T follicular helper cell (primary cell): ENCODE measurements at regions not wholly inside any gene's neighbourhood (a gene's known extent, or its start where the extent isn't known, plus 50 kb on each side); places are given as distances from the start of the nearest gene placed in this dataset.
"Not testable (repeated sequence)": the region's sequence is repeated elsewhere in the genome, so short reads cannot be mapped to it uniquely, and the experiment has no call there.

Experiments used
- DNase-seq: peaks from one replicate; pipeline ENCODE4 v3.0.0-alpha.2; 2020; ENCODE audit warnings: low read depth

DNA sequence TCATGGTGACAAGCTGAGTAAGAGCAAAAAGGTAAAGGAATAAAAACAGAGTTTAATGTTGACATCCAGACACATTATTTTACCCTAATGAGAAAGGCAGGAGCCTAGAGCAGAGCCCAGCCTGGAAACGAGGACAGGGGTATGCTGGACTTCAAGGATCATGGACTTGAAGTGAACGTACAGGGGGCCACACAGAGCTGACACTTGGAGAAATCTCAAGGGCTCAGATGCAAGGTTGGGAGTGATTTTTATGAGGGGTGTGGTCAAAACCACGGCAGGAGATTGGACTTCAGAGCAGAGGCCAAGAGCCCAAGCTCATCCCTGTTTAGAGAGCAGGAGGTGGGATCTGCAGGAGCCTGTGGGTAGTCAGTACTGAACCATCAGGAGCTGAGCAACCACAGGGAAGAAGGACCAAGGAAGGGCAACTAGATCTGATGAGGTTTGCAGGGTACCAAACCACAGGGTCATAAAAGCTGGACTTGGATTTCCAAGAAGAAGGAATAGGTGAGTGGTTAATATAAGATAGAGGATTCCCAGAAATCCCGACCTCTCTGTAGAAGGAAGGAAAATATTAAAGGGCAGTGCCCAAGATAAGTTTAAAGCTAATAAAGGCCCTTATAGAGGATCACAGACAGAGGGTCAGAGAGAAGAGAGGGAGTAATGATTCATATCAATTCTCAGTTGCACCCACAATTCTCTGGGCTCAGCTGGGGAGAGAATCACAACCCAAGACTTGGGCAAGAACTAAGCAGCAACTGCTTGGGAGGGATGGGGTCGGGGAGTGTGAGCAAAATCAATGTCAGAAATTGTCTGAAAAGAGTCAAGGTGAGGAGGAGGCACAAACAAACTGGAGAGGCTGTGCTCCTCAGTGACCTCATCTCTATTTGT is 331.7 kb downstream of the SOX9 start:
- DNase-seq = no peak

DNA sequence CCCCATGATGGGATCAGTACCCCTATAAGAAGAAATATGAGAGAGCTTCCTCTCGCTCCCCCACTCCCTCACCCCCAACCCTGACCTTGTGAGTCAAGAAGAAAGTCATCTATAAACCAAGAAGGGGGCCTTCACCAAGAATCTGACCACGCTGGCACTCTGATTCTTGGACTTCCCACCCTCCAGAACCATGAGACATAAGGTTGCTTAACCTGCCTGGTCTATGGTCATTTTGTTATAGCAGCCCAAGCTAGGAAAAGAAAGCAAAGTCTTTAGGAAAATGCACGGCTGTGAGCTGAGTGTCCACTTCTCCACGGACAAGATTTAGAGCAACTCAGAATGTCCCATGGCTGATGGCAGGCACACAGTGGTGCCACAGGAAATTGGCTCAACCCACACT is 333.5 kb downstream of the SOX9 start:
- DNase-seq = no peak

DNA sequence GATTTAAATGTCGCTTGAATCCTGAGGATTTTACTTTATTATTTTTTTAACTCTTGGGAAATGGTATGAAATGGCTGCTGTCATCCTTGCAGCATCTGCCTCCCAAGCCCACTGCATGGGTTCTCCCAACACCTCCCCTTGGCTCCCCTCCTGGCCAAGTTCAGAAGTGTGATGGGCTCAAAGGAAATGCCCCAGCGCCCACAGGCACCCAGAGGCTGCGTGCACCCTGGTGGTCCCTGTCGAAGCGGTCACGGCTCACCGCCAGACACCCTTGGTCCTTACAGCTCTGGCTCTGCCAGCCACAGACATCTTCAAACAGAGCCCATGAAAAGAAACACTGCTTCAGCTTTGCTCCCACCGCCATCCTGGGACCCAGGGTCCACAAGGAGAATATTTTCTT is 334.7 kb downstream of the SOX9 start:
- DNase-seq = no peak

DNA sequence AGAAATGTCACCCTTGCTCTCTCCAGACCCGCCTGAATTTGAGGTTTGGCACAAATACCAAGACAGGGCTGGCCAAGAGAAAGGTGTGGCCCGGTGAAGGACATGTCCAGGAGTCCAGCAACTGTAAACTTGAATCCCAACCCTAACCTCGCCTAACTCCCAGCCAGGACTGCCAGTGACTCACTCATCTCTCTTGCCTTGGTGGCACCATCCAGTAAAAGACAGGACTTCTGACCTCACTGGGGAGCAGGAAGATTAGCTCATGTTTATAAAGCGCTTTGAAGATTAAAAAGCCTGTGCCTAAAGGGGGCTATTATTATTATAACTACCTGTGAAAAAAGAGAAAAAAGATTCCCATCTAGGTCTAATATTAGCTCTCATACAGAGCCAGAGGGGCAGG is 335.3 kb downstream of the SOX9 start:
- no peak for DNase-seq

DNA sequence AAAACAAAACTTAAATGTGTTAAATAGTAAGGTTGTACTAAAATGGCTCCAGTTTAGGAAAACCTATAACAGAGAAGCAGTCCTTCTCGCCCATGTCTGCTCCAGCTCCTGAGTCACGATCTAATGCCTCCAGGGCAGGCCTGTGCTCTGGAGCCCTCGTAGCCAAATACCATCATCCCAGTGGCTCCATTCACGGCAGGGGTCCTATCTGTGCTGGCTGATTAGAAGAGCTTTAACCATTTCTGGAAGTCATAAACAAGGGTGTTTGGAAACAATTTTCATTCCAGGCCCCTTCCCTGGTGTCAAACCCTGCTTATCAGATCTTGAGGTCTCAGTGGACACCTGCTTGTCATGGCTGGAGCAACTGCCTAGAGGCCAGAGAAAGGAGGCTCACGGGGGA is 336.9 kb downstream of the SOX9 start:
- no peak for DNase-seq

DNA sequence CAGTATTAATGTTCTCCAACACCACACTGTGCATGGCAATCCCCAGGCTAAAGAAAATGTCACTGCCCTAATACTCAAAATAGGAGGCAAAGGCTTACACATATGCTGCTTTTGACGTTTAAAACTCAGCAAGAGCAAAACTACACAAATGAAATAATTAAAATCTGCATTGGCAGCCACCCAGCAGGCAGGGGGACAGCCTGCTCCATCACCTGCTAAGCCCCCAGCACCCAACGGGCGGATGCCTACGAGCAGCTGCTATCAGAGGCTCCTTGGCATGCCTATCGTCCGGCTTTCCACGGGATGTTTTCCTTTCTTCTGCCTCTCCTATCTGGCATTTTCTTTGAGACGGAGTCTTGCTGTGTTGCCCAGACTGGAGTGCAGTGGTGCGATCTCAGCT is 337.5 kb downstream of the SOX9 start:
- DNase-seq = no peak

DNA sequence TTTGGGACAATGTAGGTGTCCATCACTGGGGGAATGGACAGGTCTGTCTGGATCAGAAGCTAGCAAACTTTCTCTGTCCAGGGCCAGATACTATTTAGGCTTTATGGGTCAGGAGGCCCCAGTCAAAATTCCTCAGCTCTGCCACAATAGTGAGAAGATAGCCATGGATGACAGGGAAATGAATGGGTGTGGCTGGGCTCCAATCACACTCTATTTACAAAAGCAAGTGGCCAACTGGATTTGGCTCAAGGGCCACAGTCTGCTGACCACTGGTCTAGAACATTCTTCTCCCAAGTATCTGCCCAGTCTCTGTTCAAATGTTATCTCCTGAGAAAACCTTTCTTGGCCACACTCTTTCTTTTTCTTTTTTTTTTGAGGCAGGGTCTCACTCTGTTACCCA is 339.9 kb downstream of the SOX9 start:
- no peak for DNase-seq

DNA sequence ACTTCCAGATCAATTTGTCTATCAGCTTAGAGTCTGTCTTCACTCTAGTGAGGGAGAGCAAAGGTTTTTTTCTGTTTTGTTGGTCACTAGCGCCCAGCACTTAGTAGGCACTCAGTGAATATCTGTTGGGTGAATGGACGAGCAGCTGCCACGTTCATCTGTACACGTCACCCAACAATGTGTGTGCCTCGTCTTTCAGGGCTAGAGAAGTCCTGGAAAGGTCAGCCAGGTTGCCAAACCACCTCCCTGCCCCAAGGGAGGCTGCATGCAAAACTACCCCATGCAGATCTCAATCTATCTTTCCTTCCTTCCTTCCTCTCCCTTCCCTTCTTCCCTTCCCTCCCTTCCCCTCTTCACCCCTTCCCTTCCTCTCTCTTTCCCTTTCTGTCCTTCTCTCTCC is 340.9 kb downstream of the SOX9 start:
- no peak for DNase-seq

DNA sequence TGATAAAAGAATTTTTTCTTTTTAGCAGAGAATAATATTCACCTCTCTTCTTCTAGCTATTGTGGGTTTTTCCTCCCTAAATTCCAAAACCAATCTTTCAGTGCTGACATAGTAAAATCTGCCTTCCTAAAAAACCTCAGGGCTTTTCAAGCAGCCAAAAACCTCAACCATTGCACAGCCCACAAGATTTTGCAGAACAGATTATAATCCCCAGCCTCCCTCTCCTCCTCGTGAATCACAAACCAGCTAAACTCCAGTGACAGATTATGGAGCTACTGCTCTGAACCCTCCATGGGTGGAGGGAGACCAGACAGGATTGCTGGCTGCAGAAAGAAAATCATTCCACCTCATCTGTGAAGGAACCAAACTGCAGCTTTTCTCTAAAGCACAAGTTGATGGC is 341.6 kb downstream of the SOX9 start:
- DNase-seq = no peak

DNA sequence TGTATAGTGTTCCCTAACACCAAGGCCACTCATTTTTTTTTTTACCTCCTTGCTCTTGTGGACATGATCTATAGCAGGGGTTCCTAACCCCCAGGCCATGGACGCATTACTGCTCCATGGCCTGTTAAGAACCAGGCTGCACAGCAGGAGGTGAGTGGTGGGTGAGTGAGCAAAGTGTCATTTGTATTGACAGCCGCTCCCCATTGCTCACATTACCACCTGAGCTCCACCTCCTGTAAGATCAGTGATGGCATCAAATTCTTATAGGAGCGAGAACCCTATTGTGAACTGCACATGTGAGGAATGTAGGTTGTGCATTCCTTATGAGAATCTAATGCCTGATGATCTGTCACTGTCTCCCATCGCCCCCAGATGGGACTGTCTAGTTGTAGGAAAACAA is 342.0 kb downstream of the SOX9 start:
- DNase-seq = no peak

DNA sequence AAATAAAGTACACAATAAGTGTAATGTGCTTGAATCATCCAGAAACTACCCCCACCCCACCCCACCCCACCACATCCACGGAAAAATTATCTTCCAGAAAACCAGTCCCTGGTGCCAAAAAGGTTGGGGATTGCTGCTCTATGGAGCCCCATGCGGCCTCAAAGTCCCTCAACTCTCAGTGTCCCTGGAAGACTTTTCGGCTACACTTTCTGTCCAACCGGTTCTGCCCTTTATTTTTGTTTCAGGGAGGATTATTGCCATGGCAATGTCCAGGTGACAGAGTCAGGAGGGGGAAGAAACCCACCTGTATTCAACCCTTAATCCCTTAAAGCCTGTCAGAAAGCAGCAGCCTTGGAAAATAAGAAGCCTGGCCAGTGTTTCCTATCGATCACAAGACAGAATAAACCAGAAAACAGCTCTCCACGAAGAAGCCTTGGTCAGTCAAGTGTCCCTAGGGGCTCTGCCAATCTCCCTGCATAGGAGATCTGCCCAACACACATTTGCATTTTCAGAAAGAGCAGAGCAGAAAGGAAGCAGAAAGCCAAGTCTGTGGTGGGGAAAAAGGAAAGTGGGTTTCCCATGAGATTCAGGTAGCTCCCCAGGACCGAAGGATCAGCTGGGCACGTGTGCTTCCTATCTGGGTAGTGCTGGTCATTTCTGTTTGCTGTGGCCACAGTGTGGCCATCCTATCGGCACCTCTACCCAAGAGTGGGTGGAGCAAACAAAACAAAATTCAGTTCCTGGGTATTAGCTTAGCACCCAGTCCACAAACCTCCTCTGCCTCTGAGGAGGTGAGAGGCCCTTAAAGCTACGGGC is 342.7 kb downstream of the SOX9 start:
- no peak for DNase-seq

DNA sequence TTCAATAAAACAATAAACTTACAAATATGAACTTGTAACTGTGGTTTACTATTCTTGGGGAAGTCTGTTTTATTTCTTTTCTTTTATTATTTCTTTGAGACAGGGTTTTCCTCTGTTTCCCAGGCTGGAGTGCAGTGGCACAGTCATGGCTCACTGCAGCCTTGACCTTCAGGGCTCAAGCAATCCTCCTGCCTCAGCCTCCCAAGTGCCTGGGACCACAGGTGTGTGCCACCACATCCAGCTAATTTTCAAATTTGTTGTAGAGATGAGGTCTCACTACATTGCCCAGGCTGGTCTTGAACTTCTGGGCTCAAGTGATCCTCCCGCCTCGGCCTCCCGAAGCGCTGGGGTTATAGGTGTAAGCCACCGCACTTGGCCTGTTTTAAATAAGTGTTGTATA is 343.4 kb downstream of the SOX9 start:
- DNase-seq = not testable (repeated sequence)

DNA sequence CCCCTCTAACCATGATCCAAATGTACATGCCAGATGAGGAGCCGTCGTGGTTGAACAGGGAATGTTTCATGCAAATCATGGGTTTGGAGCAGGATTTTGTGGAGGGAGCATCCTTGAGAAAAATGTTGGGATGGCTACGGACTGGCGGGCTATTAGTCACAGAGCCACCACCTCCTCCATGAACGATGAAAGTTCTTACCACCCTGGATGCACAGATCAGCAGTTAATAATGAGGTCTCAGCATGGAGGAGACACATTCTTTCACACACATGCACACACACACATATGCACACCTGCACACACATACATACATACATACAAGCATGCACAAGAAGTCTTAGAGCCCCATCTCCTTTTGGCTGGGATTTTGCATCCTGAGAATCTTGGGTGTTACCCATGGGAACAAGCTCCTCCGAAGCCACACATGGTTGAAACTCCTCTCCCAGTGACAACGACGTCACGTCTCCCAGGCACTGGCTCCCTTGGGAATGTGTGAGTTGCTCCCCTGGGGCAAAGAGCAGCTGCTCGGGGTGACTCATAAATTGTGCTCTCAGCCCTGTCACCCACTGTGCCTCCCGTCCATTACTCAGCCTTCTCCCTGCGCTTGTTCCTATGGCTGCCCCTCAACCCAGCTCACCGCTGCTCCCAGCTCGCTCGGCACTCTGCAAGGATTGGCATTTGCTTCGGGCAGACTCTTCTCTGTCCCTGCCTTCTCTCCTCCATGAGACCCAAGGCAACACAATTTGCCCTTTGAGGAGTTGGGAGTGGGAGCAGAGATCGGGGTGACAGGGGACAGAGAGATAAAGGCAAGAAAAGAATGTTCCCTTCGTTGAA is 344.6 kb downstream of the SOX9 start:
- DNase-seq = no peak

DNA sequence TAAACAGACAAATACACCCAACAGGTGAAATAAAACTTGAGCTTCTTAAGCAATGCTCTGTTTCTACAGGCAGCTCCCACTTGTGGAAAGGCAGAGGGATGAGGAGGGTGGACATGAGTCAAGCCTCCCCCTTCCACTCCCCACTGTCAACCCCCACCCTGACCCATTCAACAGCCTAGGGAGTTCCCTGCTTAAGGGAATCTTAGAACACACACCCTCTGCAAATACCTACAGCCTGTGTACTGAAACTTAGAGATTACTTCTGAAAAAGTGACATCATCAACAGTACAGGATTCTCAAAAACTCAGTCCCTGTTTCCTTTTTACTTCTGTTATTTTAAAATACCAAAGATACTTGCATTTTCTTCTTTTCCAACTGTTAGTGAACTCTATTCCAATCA is 345.4 kb downstream of the SOX9 start:
- no peak for DNase-seq

DNA sequence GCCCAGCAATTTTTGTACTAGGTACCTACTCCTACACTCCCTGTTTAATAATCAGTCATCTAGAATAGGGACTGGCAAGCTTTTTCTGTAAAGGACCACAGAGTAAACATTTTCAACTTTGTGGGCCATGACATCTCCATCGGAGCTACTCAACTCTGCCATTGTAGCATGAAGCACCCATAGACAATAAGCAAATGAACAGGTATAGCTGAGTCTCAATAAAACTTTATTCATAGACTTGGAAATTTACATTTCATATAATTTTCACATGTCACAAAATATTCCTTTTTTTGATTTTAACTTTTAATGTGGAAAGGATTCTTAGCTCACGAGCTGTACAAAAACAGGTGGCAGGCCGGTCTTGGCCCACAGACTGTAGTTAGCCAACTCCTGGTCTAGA is 345.8 kb downstream of the SOX9 start:
- DNase-seq = no peak

DNA sequence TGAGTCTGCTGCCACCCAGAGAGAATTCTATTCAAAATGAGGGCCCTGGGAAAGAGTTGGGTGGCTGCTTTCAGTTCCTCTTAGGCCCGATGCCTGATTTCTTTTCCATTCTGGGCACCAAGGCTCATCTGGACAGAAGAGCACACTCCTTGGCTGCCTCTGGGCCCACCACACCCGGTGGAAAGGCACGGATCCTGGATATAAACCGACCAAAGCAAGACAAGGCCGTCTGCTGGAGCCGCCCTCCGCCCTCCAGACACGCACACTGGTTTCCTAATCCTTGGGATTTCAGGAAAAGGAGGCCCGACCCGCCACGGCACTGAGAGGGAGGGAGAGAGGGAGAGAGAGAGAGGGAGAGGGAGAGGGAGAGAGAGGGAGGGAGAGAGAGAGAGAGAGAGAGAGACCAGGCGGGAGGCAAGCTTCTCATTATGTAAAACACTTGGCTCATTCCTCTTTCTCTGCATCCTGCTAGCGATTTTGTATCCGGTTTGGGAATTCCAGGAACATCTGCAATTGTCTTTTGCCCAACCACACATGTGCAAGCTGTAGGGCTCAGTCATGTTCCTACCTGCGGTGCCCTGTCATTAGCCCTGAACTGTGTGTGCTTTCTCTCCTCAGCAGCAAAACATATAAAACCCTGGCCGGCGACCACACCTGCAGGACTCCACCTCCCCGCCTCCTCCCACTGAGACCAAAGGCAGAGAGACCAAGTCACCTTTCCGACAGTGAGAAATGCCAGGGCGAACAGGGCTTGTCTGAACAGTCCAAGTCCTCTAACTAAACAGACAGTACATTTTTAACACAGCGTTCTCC is 347.2 kb downstream of the SOX9 start:
- no peak for DNase-seq

DNA sequence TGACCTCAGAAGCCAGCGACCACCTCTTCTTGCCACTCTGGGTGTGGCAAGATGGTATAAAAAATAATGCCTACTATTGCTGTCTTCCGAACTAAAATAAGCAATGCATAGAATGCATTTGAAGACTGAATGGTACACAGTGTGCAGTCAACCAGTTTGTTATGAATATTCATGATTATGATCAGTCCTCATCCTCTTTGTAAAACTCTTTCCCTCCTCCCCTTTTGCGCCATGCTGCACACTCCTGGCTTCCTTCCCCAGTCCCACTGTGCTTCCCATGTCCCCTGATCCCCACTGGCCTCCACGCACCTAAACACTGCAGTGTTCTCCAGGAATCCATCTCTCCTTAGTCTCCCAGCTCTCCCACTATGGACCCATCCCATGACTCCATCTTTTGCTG is 348.0 kb downstream of the SOX9 start:
- DNase-seq = no peak

DNA sequence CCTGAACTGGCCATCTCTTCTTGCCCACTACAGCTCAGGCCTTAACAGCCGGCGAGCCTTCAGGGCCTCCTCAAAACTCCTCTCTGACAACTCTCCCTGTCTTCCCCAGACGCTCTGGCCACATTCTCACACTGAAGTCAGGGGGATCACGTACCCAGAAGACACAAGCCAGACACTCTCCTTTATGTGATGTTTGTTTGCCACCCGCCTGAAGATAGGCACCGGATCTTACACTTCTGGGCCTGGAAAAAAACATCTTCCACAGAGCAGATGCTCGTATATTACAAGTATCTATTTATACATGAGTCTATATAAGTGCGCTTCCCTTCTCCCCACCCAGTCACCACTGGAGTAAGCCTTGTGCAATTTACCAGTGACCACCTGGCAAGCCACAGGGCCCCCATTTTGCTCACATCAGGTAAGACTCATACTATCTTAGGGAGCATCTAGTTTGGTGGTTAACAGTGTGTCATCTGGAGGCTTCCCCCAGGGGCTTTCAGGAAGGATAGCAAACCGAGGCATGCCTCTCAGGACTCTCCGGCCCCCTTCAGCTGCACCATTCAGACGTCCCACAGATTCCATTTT is 349.4 kb downstream of the SOX9 start:
- no peak for DNase-seq

DNA sequence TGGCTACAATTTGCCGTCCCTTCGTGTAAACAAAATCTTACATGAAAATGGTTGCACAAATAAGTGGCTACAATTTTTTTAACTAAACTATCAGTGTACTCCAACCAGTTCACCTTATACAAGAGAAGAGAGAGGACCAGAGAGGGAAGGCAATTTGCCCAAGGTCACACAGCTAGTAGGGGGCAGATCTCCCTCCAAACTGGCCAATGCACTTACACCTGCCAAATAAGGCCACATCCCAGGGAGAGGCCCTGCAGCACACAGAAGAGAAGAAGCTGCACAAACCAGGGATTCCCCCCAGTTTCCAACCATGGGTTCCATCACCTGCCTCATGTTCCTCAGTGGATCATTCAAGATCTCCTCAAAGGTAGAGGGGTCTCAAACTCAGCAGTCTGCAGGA is 349.9 kb downstream of the SOX9 start:
- no peak for DNase-seq

DNA sequence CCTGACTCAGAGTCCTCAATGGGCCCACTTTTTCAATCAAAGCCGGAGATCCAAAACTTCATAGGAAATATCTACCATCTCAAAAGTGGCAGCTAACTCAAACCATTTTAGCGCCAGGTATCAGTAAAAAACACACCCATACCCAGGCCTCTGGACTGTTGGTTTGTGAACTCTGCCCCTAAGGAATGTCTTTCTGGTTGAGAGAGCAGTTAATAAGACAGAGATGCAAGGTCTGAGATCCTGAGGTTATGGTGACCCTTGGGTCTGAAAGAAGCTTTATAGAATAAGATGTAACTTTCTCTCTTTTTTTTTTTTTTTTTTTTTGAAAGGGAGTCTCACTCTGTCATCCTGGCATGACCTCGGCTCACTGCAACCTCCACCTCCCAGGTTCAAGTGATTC is 350.5 kb downstream of the SOX9 start:
- no peak for DNase-seq

DNA sequence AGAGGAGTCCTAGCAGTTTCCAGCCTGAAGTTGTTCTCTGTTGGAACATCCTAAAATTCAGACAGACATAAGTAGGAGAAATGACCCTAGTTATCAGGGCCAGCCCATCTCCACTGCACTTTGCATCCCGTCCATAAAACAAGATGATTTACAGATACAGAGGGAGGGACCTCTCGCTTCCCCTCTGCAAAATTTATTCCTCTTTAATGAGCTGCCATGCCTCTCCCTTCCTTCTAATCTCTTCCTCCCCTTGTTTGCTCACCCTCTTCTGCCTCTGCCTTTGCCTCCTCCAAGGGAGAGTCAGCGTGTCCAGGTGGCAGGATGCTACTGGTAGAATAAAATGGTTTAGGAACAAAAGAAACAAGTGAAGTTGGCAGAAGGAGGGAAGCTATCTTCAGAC is 351.3 kb downstream of the SOX9 start:
- no peak for DNase-seq
